H1 (cell line): ENCODE measurements at regions not wholly inside any gene's neighbourhood (a gene's known extent, or its start where the extent isn't known, plus 50 kb on each side); places are given as distances from the start of the nearest gene placed in this dataset.

Experiments
- ATF3 ChIP-seq: IDR thresholded peaks from 2 replicates; pipeline ENCODE4 v1.6.1; 2011; ENCODE audit warnings: low read depth, mild to moderate bottlenecking, low read length; ENCODE audit not compliant: insufficient read depth
- E2F6 ChIP-seq: IDR thresholded peaks from 2 replicates; pipeline ENCODE4 v1.6.1; 2012; ENCODE audit warnings: inconsistent platforms
- EP300 ChIP-seq, 2 experiments: IDR thresholded peaks; 1 replicate in 1 of 2; 2 replicates in 1 of 2; pipeline ENCODE4 v1.6.1; 2011 to 2012; ENCODE audit warnings: low read depth in 2 of 2, low read length in 2 of 2, mild to moderate bottlenecking in 2 of 2, borderline replicate concordance in 1 of 2, inconsistent platforms in 1 of 2, moderate library complexity in 1 of 2
- EZH2 ChIP-seq: fragments of 200-600 bp; sonication (generic); IDR thresholded peaks from 2 replicates; pipeline ENCODE4 v1.7.1; 2012; ENCODE audit warnings: low read depth, mild to moderate bottlenecking, moderate library complexity, low read length, inconsistent platforms; ENCODE audit not compliant: severe bottlenecking
- MAX ChIP-seq: IDR thresholded peaks from 2 replicates; pipeline ENCODE4 v1.6.1; 2012; ENCODE audit warnings: inconsistent platforms
- POU5F1 ChIP-seq: IDR thresholded peaks from 2 replicates; pipeline ENCODE4 v1.6.1; 2011; ENCODE audit warnings: low read depth, mild to moderate bottlenecking, low read length, moderate library complexity

GRCh38 chr10:118458957-118459641 lies 117.0 kb upstream of the FAM204A start (continued):
- TF ChIP-seq EP300 (IDR thresholded peaks at IDR 0.05; ENCODE audit: borderline replicate concordance in 1 of 2, low read depth in 2 of 2, low read length in 2 of 2) (no peak), E2F6 (no peak), EZH2 (no peak), MAX (no peak), POU5F1 (no peak), ATF3 (no peak)
